H1 (cell line): ENCODE measurements at regions not wholly inside any gene's neighbourhood (a gene's known extent, or its start where the extent isn't known, plus 50 kb on each side); places are given as distances from the start of the nearest gene placed in this dataset.

Experiments
- CTCF ChIA-PET: fragments of 300-600 bp; sonication (Branson Sonifier 250); formaldehyde crosslinking; loops from one replicate; lab custom pipeline; 2021; ENCODE audit not compliant: partially characterized antibody; lab: Charles Lee
- POLR2A ChIA-PET: fragments of 300-600 bp; sonication (Branson Sonifier 250); formaldehyde crosslinking; loops from one replicate; lab custom pipeline; 2021; ENCODE audit warnings: inconsistent platforms; ENCODE audit not compliant: partially characterized antibody; lab: Charles Lee
- DNase-seq, 2 experiments: peaks; one replicate each; pipeline versions ENCODE4 v3.0.0 to v3.0.0-alpha.2; 2010 to 2022; ENCODE audit warnings: low spot score in 2 of 2, low read depth in 1 of 2, mixed read lengths in 1 of 2
- FAIRE-seq: peaks from 2 replicates; lab custom pipeline; 2011; peaks lifted over from hg19 to GRCh38; lab: Jason Lieb, UNC
- H2AFZ ChIP-seq: 2 replicates; pipeline ENCODE4 v1.8.1; 2012; ENCODE audit warnings: low read length, inconsistent platforms
- H2AK5ac ChIP-seq: 2 replicates; pipeline ENCODE4 v1.6.1; 2013; ENCODE audit warnings: low read depth, low read length
- H2BK120ac ChIP-seq: replicated peaks from 2 replicates; pipeline ENCODE3; 2013; ENCODE audit warnings: low read depth, low read length, inconsistent platforms
- H2BK12ac ChIP-seq: 2 replicates; pipeline ENCODE4 v1.6.1; 2013; ENCODE audit warnings: low read depth, low read length
- H2BK15ac ChIP-seq: 2 replicates; pipeline ENCODE4 v1.6.1; 2013; ENCODE audit warnings: low read length
- H2BK20ac ChIP-seq: 2 replicates; pipeline ENCODE4 v1.6.1; 2013; ENCODE audit warnings: low read length
- H2BK5ac ChIP-seq: 2 replicates; pipeline ENCODE4 v1.6.1; 2013; ENCODE audit warnings: low read depth, low read length
- H3K14ac ChIP-seq: 2 replicates; pipeline ENCODE4 v1.6.1; 2013; ENCODE audit warnings: inconsistent platforms; ENCODE audit not compliant: insufficient read length
- H3K18ac ChIP-seq: 2 replicates; pipeline ENCODE4 v1.6.1; 2013; ENCODE audit warnings: low read length; ENCODE audit errors: extremely low read depth
- H3K23ac ChIP-seq: 2 replicates; pipeline ENCODE4 v1.6.1; 2013; ENCODE audit warnings: inconsistent platforms; ENCODE audit not compliant: insufficient read length
- H3K23me2 ChIP-seq: 2 replicates; pipeline ENCODE4 v1.6.1; 2013; ENCODE audit warnings: low read depth, low read length
- H3K27ac ChIP-seq: 2 replicates; pipeline ENCODE4 v1.6.1; 2011; ENCODE audit warnings: low read depth, low read length, inconsistent platforms
- H3K27me3 ChIP-seq, 4 experiments: replicated peaks in 1 of 4; 1 replicate in 1 of 4; 2 replicates in 3 of 4; pipeline versions ENCODE4 v1.6.1 to v1.8.1; 2011 to 2013; ENCODE audit warnings: low read length in 3 of 4, mild to moderate bottlenecking in 3 of 4, inconsistent platforms in 2 of 4, mixed read lengths in 2 of 4, moderate library complexity in 1 of 4; ENCODE audit not compliant: control insufficient read depth in 3 of 4, insufficient read depth in 3 of 4; ENCODE audit errors: extremely low read depth in 1 of 4
- H3K36me3 ChIP-seq, 4 experiments: 2 replicates each; pipeline versions ENCODE4 v1.6.1 to v1.8.1; 2011 to 2013; ENCODE audit warnings: mild to moderate bottlenecking in 4 of 4, low read length in 3 of 4, moderate library complexity in 2 of 4, control low read depth in 1 of 4, inconsistent platforms in 1 of 4; ENCODE audit not compliant: insufficient read depth in 4 of 4, control insufficient read depth in 2 of 4
- H3K4ac ChIP-seq: replicated peaks from 2 replicates; pipeline ENCODE3; 2013; ENCODE audit warnings: low read length, low read depth, mixed read lengths, inconsistent platforms; ENCODE audit not compliant: insufficient read length
- H3K4me1 ChIP-seq, 4 experiments: replicated peaks in 1 of 4; 1 replicate in 1 of 4; 2 replicates in 3 of 4; pipeline versions ENCODE4 v1.6.1 to v1.8.1; 2011 to 2013; ENCODE audit warnings: low read length in 3 of 4, inconsistent platforms in 2 of 4, mixed read lengths in 1 of 4; ENCODE audit not compliant: insufficient read depth in 4 of 4, control insufficient read depth in 3 of 4
- H3K4me2 ChIP-seq, 2 experiments: 2 replicates each; pipeline versions ENCODE4 v1.6.1 to v1.8.1; 2011 to 2013; ENCODE audit warnings: low read depth in 2 of 2, low read length in 2 of 2, control low read depth in 1 of 2, inconsistent platforms in 1 of 2, mild to moderate bottlenecking in 1 of 2; ENCODE audit not compliant: insufficient read depth in 1 of 2
- H3K4me3 ChIP-seq, 4 experiments: fragments of 200-600, 300-600 bp in 1 of 4; sonication (generic), shearing (Covaris generic), sonication (Bioruptor Twin) in 1 of 4; 2 replicates each; pipeline versions ENCODE4 v1.5.1 to v1.8.1; 2011 to 2016; ENCODE audit warnings: low read length in 4 of 4, low read depth in 3 of 4, control low read depth in 2 of 4, inconsistent platforms in 2 of 4, mild to moderate bottlenecking in 2 of 4, mixed read lengths in 1 of 4, moderate library complexity in 1 of 4; ENCODE audit not compliant: insufficient read depth in 2 of 4; ENCODE audit errors: extremely low read depth in 1 of 4
- H3K56ac ChIP-seq: replicated peaks from 2 replicates; pipeline ENCODE3; 2013; ENCODE audit warnings: low read depth, mild to moderate bottlenecking, mixed read lengths, low read length, inconsistent platforms; ENCODE audit not compliant: insufficient read length
- H3K79me1 ChIP-seq: 2 replicates; pipeline ENCODE4 v1.6.1; 2013; ENCODE audit warnings: low read depth, low read length, control low read depth
- H3K79me2 ChIP-seq, 2 experiments: 2 replicates each; pipeline versions ENCODE4 v1.6.1 to v1.8.1; 2012 to 2013; ENCODE audit warnings: low read length in 2 of 2, mild to moderate bottlenecking in 2 of 2, inconsistent platforms in 1 of 2; ENCODE audit not compliant: insufficient read depth in 2 of 2, control insufficient read depth in 1 of 2
- H3K9ac ChIP-seq, 4 experiments: replicated peaks in 1 of 4; 1 replicate in 1 of 4; 2 replicates in 3 of 4; pipeline versions ENCODE4 v1.6.1 to v1.8.1; 2011 to 2013; ENCODE audit warnings: low read depth in 3 of 4, low read length in 3 of 4, control low read depth in 2 of 4, mild to moderate bottlenecking in 2 of 4, moderate library complexity in 2 of 4, inconsistent platforms in 1 of 4; ENCODE audit errors: extremely low read depth in 1 of 4
- H3K9me3 ChIP-seq, 2 experiments: 2 replicates each; pipeline versions ENCODE4 v1.6.1 to v1.8.1; 2012 to 2013; ENCODE audit warnings: mild to moderate bottlenecking in 2 of 2, moderate library complexity in 2 of 2, control low read depth in 1 of 2, inconsistent platforms in 1 of 2, low read depth in 1 of 2, low read length in 1 of 2, mixed read lengths in 1 of 2; ENCODE audit not compliant: insufficient read depth in 2 of 2
- H4K20me1 ChIP-seq, 2 experiments: replicated peaks in 1 of 2; 2 replicates each; pipeline versions ENCODE3 to v1.8.1; 2011 to 2013; ENCODE audit warnings: inconsistent platforms in 2 of 2, low read length in 2 of 2, mild to moderate bottlenecking in 1 of 2; ENCODE audit not compliant: insufficient read depth in 2 of 2, control insufficient read depth in 1 of 2
- H4K5ac ChIP-seq: 2 replicates; pipeline ENCODE4 v1.6.1; 2013; ENCODE audit warnings: low read length, low read depth, mixed read lengths, inconsistent platforms; ENCODE audit not compliant: insufficient read length
- H4K8ac ChIP-seq: 2 replicates; pipeline ENCODE4 v1.8.0; 2013; ENCODE audit warnings: mild to moderate bottlenecking, moderate library complexity, low read length, inconsistent platforms; ENCODE audit not compliant: insufficient read depth; ENCODE audit errors: extremely low read depth
- H4K91ac ChIP-seq: replicated peaks from 2 replicates; pipeline ENCODE3; 2013; ENCODE audit warnings: low read length, mixed read lengths, inconsistent platforms; ENCODE audit not compliant: insufficient read length
- BRCA1 ChIP-seq: IDR thresholded peaks from 2 replicates; pipeline ENCODE4 v1.6.1; 2012; ENCODE audit warnings: low read depth, low read length, improper control_type of control experiment
- CHD1 ChIP-seq: IDR thresholded peaks from 2 replicates; pipeline ENCODE4 v1.6.1; 2012; ENCODE audit warnings: low read depth, low read length, improper control_type of control experiment
- E2F6 ChIP-seq: IDR thresholded peaks from 2 replicates; pipeline ENCODE4 v1.6.1; 2012; ENCODE audit warnings: inconsistent platforms
- POLR2A ChIP-seq, 2 experiments: IDR thresholded peaks; 1 replicate in 1 of 2; 2 replicates in 1 of 2; pipeline ENCODE4 v1.6.1; 2011; ENCODE audit warnings: low read depth in 2 of 2, low read length in 2 of 2, mild to moderate bottlenecking in 2 of 2; ENCODE audit errors: control extremely low read depth in 1 of 2
- POU5F1 ChIP-seq: IDR thresholded peaks from 2 replicates; pipeline ENCODE4 v1.6.1; 2011; ENCODE audit warnings: low read depth, mild to moderate bottlenecking, low read length, moderate library complexity
- SAP30 ChIP-seq: fragments of 300-600 bp; sonication (generic); IDR thresholded peaks from 2 replicates; pipeline ENCODE4 v1.7.1; 2012; ENCODE audit warnings: low read length, moderate library complexity, mild to moderate bottlenecking, inconsistent platforms; ENCODE audit not compliant: insufficient read depth, insufficient replicate concordance
- TAF1 ChIP-seq: IDR thresholded peaks from 2 replicates; pipeline ENCODE4 v1.6.1; 2011; ENCODE audit warnings: mild to moderate bottlenecking, low read depth, low read length
- TAF7 ChIP-seq: optimal IDR thresholded peaks from 2 replicates; pipeline ENCODE3; 2011; ENCODE audit warnings: low read depth, mild to moderate bottlenecking, inconsistent platforms, low read length, moderate library complexity, borderline replicate concordance
- USF2 ChIP-seq: IDR thresholded peaks from 2 replicates; pipeline ENCODE4 v1.6.1; 2011; ENCODE audit warnings: low read length, improper control_type of control experiment
- WGBS, 2 experiments: shearing (Covaris generic) in 1 of 2; methylation state at CpG; one replicate each; pipeline versions ENCODE4 v1.1.6 to v1.1.7; 2013 to 2015; ENCODE audit warnings: low lambda C conversion rate in 2 of 2, mixed read lengths in 2 of 2, inconsistent platforms in 1 of 2, low coverage in 1 of 2, missing lambda C conversion rate in 1 of 2; ENCODE audit not compliant: insufficient replicate concordance in 2 of 2, insufficient coverage in 1 of 2, insufficient read length in 1 of 2; ENCODE audit errors: extremely low coverage in 1 of 2, missing lambda C conversion rate in 1 of 2; 5-methylcytosine and 5-hydroxymethylcytosine counted together

GRCh38 chr19:27890206-27890605 lies 1322.7 kb downstream of the UQCRFS1 start:
- Histone ChIP-seq H3K36me3 (no peaks in the 10 kb centered on the region), H3K4me2 (no peak overlapping the region), H3K14ac (no peak overlapping the region), H2BK20ac (no peak overlapping the region), H3K27me3 (no peaks in the 10 kb centered on the region), H4K5ac (no peak overlapping the region), H2BK5ac (no peak overlapping the region), H2BK12ac (no peak overlapping the region), H3K9ac (no peak overlapping the region), H3K4ac (no peak overlapping the region), H4K20me1 (no peaks in the 10 kb centered on the region), H3K79me2 (no peaks in the 10 kb centered on the region), H3K4me3 (no peak overlapping the region), H3K23ac (no peak overlapping the region), H3K27ac (no peak overlapping the region), H3K79me1 (no peaks in the 10 kb centered on the region), H2AK5ac (no peak overlapping the region), H2AFZ (no peak overlapping the region), H3K4me1 (no peaks in the 10 kb centered on the region), H4K91ac (no peak overlapping the region), H2BK15ac (no peak overlapping the region), H3K56ac (no peak overlapping the region), H3K9me3 (peaks cover 86 to 90% of the 10 kb centered on the region in 2 experiments), H3K23me2 (no peaks in the 10 kb centered on the region), H3K18ac (no peak overlapping the region), H4K8ac (no peak overlapping the region), H2BK120ac (no peak overlapping the region)
- no peak for TF ChIP-seq TAF7
- no peak for TF ChIP-seq CHD1
- no peak for TF ChIP-seq TAF1
- TF ChIP-seq E2F6, result no peak
- TF ChIP-seq BRCA1, result no peak
- no peak for TF ChIP-seq USF2
- no peak for TF ChIP-seq POU5F1
- no peak for TF ChIP-seq POLR2A (IDR thresholded peaks at IDR 0.05; ENCODE audit: control extremely low read depth in 1 of 2, low read depth in 2 of 2, low read length in 2 of 2)
- no peak for TF ChIP-seq SAP30
- DNase-seq (no peak), FAIRE-seq (no peak)
- ChIA-PET CTCF (interaction anchor here (0.7 kb wide), 1 partner anchor 582 kb away, joined by 3 read pairs; no protein-coding TSS in a partner anchor), POLR2A (no interaction called here)
- WGBS, 2 experiments, result 76% methylated on average over 3 of the region's 3 CpGs; no CpG with 5 or more reads in 1 of the 2 experiments
